Dedifferentiated amniotic fluid mesenchymal stem cell (primary cell): ENCODE measurements at regions not wholly inside any gene's neighbourhood (a gene's known extent, or its start where the extent isn't known, plus 50 kb on each side); places are given as distances from the start of the nearest gene placed in this dataset.
"Not testable (repeated sequence)": the region's sequence is repeated elsewhere in the genome, so short reads cannot be mapped to it uniquely, and the experiment has no call there.

Source experiments
- DNase-seq: peaks from one replicate; pipeline ENCODE4 v3.0.0-alpha.2; 2016; ENCODE audit errors: extremely low spot score

DNA sequence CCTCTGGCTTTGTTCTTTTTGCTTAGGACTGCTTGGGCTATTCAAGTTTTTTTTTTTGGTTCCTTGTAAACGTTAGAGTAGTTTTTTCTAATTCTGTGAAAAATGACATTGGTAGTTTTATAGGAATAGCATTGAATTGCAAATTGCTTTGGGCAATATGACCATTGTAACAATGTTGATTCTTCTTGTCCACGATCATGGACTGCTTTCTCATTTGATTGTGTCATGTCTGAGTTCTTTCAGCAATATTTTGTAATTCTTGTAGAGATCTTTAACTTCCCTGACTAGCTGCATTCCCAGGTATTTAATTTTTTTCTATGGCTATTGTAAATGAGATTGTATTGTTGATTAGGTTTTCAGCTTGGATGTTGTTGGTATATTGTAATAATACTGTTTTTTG is 286.2 kb upstream of the C1QTNF3 start:
- DNase-seq: not testable (repeated sequence)

- peak; percentile 19 for DNase-seq
Observed at GRCh38 chr5:34329611-34330108, 286.6 kb upstream of the C1QTNF3 start.

DNA sequence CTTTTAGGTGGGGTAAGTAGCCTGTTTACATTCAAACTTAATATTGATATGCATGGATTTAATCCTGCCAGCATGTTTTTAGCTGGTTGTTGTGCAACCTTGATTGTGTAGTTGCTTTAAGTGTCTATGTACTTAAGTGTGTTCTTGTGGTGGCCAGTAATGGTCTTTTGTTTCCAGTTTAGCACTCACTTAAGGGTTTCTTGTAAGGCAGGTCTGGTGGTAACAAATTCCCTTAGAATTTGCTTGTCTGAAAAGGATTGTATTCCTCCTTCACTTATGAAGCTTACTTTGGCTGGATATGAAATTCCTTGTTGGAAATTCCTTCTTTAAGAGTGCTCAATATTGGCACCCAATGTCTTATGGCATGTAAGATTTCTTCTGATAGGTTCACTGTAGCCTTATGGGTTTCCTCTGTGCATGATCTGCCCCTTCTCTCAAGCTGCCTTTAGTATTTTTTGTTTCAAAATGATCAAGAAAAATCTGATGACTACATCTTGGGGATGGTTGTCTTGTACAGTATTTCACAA is 289.0 kb upstream of the C1QTNF3 start:
- not testable (repeated sequence) for DNase-seq

DNA sequence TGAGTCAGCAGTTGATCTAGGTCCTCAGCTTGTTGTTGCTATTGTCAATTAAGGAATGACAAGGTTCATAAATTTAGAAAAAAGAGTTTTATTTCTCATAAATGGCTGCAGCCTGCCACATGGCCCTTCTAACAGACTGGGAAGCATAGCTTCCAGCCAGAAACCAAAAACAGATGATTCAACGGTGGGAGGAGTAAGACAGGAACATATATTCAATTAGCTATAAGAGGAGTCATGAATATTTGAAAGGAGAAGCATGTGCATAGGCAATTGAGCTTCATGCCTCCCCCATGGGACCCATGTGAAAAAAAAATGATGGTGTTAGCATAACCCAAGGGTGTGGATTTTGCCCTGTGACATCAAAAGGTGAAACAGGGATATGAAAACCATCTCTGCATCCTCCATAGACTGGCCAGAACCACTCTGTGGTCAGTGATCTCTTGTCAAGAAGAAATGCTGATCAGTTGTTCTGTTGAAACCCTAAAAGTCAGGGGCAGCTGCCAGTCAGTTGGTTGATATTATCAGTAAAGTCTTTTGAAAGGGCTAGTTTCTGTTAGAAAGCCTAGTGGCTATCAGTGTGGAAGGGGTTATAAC is 296.5 kb upstream of the C1QTNF3 start:
- not testable (repeated sequence) for DNase-seq

DNA sequence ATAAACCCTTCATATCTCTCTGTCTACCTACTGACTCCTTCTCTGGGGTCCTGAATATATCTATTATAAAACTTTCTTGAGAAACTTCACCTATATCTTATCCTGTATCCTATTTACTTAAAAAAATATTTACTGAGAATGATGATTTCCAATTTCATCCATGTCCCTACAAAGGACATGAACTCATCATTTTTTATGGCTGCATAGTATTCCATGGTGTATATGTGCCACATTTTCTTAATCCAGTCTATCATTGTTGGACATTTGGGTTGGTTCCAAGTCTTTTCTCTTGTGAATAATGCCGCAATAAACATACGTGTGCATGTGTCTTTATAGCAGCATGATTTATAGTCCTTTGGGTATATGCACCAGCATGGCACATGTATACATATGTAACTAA is 301.7 kb upstream of the RAI14 start:
- not testable (repeated sequence) for DNase-seq

- DNase-seq: not testable (repeated sequence)
Observed at GRCh38 chr5:34371417-34371816, 284.7 kb upstream of the RAI14 start.

DNA sequence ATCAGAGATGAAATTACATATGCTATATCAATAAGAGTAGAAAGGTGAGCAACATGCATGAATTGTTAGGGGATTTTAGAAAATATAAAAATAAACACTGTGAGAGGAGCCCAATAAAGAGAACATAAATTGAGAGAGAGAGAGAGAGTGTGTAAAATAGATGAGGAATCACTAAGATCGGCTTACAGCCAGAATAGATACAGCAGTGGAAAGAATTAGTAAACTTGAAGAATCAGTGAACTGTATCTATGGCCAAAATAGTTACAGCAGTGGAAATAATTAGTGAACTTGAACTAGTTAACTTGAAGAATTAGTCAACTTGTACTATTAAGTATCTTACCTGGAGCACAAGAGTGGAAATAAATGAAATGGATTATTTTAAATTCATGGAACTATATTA is 284.3 kb upstream of the RAI14 start:
- DNase-seq: not testable (repeated sequence)

DNA sequence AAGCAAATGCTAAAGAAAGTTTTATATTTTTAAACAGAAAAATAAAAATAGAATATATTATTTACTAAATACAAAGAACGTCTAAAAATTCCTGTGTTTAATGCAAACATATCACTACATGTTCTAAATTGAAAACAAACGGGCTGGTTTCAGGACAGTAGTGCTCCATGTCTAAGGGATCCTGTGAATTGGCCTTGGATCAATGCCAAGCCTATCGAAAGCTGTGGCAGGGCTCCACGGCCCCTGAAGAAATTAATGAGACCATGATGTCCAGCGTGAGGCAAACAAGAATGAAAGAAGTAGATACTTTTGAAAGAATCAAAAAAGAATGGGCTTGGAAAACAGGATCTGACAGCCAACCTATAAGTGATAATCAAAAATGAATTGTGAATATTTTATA is 283.4 kb upstream of the RAI14 start:
- DNase-seq: not testable (repeated sequence)

DNA sequence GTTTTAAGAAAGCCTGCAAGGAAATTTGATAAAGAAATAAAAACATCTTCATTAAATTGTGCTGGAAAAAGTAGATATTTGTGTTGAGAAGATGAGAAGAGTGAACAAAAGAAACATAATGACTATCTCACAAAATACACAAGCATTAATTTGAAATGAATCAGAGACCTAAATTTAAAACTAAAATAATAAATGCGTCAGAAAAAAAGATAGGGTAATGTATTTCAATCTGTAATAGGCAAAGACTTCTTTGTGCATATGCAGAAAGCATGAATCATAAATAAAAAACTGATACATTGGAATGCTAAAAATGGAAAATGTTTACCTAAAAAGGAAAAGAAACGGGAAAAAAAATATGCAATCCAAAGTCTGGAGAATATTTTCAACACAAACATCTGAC is 278.5 kb upstream of the RAI14 start:
- not testable (repeated sequence) for DNase-seq

DNA sequence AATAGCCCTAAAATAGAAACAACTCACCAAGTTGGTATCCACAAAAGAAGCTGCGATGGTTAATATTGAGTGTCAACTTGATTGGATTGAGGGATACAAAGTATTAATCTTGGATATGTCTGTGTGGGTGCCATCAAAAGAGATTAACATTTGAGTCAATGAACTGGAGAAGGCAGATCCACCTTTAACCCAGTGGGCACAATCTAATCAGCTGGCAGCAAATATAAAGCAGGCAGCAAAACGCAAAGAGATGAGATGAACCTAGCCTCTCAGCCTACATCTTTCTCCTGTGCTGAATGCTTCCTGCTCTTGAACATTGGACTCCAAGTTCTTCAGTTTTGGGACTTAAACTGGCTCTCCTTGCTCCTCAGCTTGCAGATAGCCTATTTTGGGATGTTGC is 277.6 kb upstream of the RAI14 start:
- DNase-seq: not testable (repeated sequence)

DNA sequence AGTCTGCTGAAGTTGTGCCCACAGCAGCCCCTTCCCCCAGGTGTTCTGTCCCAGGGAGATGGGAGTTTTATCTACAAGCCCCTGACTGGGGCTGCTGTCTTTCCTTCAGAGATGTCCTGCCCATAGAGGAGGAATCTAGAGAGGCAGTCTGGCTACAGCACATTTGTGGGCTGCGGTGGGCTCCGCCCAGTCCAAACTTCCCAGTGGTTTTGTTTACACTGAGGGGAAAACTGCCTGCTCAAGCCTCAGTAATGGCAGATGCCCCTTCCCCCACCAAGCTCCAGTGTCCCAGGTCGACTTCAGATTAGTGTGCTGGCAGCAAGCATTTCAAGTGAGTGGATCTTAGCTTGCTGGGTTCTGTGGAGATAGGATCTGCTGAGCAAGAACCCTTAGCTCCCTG is 267.4 kb upstream of the RAI14 start:
- not testable (repeated sequence) for DNase-seq

GRCh38 chr5:34409373-34409772 is 246.8 kb upstream of the RAI14 start:
- peak; percentile 61 for DNase-seq

DNA sequence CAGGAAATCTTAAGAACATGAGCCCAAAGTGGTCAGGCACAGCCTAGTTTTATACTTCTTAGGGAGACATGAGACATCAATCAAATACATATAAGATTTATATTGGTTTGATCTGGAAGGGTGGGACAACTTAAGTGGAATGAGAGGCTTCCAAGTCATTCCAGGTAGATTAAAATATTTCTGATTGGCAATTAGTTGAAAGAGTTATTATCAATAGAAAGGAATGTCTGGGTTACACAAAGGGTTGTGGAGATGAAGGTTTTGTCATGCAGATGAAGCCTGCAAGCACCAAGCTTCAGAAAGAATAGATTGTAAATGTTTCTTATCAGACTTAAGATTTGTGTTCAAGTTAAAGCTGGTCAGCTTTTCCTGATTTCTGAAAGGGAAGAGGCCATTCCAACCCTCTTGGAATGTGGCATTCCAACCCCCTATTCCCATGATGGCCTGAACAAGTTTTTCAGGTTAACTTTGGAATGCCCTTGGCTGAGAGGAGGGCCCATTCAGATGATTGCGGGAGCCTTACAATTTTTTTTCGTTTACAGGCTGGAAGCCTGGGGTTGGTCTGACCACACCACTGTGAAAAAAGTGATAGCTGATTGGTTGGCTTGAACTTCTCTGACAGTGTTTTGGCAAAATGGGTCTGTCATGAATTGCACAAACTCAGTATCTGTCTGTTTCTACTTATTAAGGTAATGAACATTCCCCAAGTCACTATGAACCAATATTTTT is 245.6 kb upstream of the RAI14 start:
- no peak for DNase-seq

DNA sequence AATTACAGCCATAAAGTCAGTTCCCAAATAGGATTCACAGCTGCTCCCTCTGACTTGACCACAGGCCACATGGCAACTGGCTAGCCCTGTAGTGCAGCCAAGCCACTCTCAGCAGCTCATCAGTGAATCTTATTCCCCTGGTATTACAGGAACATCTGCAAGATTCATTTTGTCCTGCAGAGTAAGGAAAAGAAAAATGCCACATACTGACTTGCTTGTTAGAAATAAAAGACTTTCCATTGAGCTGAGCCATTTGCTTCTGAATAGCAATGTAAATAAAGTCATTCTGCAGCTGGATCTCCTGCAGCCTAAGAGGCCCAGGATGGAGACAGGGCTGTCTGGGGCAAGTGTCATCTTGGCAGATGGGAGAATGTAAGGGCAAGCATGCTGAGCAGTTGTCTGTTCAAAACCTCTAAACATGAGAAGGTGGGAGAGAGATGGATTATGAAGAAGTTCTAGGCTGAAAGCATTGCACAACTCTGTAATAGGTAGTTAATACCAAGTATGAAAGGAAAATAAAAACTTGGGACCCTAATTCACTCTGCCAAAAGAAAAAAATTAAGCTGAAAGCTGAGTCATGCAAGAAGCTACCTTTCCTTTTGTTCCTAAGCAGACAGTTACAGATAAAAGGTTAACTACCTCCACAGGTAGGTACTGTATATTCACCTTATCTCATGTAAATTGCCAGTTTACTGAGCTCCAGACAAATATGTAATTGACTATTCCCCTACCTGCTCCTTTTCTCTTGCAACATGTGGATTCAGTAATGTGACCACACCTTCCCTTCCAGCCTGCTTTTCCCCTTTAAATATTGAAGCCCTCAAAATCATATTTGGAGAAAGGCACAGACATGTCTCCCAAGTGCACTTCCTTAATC is 244.4 kb upstream of the RAI14 start:
- DNase-seq: no peak

DNA sequence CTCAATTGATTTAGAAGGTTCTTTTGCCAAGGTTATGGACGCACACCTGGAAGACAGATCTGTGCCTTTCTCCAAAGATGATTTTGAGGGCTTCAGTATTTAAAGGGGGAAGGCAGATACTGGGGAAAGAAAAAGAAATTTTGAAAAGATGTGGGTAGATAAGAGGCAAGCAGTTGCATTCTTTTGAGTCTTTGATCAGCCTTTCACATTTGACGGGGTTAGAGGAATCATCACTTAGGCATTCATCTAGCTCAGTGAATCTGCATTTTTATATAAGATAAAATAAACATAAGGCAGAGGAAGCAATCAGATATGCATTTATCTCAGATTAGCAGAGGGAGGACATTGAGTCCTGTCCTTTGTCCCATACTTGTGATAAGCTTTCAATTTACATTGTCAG is 243.4 kb upstream of the RAI14 start:
- peak; percentile 38 for DNase-seq

DNA sequence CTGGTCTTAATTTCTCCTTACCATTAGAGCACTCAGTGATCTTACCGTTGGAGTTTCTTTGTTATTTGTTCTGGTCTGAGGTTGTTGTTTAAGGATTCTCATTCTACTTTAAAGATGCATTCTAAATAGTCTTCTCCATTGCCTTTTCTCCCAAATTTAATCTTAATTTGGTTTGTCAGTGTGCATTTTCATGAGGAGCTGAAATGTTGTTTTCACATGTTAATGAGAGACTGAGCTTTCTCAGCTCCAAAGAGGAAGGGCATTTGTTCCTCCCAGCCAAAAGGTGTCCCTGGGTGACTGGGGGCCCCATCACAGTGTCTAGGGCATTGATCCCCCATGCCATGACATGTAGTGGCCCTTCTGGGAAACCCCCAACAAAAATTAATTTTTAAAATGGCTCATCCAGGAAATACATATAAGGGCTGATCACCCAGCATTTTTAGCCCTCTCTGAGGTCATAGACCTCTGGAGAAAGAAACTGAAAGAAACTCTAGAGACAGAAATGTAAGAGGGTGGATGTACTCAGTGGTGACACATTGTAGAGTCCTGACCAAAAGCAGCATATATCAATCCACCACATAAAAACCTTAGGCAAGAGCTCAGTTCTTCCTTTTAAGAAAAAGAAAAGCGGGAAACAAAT is 240.4 kb upstream of the RAI14 start:
- DNase-seq: peak; percentile 34

DNA sequence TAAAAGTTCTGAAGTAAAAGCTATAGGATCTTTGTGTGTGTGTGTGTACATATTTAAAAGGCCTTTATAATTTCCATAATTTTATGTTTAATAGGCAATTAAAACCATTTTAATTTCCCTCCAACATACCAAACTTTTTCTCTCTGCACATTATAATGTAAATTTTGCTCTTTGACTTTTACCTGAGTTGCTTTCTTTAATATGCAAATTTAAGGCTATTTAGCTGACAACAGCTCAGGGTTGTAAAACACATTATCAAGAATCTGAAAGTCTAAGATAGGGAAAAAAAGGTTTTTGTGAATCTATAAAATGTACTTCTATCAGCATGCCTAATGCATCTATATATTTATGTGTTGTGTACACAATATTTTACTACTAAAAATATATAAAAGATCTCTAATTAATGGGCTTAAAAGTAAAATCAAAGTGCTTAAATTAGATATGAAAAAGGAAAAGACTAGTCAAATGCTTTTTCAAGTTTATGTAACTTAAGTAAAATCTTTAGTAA is 239.6 kb upstream of the RAI14 start:
- DNase-seq: no peak

DNA sequence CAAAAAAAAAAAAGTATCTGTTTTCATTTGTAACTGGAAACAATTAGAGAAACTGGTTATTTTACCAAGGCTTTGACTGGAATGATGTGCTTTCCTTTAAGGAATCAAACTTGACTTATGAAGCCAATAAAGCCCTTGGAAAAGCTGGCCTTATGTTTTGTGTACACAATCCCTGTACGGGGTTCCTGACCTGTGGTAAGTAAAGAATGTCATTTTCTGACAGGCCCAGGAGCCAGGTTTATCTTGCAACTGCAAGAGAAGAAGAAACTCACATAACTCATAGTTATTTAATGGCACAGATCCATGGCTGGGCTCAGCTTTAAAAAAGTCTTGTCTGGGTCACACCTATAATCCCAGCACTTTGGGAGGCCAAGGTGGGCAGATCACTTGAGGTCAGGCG is 235.9 kb upstream of the RAI14 start:
- DNase-seq: not testable (repeated sequence)

GRCh38 chr5:34436761-34437501 is 219.2 kb upstream of the RAI14 start:
- DNase-seq: no peak

DNA sequence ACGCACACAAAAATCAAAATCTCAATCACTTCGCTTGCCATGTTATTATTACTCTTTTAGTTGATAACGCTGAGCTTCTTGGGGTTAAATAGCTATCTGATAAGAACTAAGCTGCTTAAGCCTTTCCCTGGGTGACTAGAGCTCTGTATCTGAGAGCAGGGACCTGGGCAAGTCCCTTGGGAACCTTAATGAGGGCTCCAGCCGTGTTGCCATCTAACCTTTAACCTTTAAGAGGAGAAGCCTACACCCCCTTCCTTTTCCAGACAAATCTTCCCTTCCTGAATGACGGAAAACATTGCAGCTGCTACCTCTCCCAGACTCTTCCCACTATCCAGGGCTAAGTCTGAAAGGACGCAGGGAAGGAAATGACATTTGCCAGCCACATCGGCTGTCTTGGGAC is 216.5 kb upstream of the RAI14 start:
- no peak for DNase-seq

DNA sequence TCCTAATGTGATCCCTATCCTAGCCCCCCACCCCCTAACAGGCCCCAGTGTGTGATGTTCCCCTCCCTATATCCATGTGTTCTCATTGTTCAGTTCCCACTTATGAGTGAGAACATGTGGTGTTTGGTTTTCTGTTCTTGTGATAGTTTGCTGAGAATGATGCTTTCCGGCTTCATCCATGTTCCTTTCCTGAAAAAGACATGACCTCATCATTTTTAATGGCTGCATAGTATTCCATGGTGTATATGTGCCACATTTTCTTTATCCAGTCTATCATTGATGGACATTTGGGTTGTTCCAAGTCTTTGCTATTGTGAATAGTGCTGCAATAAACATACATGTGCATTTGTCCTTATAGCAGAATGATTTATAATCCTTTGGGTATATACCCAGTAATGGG is 214.4 kb upstream of the RAI14 start:
- DNase-seq: not testable (repeated sequence)
